ENCODE measurements at regions not wholly inside any gene's neighbourhood (a gene's known extent, or its start where the extent isn't known, plus 50 kb on each side); places are given as distances from the start of the nearest gene placed in this dataset.

- TF ChIP-seq Cebpa-rat (IDR thresholded peaks at IDR 0.05) = no peak
- Histone ChIP-seq H4K20me1 (no peaks in the 10 kb centered on the region), H3K9ac (no peak overlapping the region), H3K36me3 (no peaks in the 10 kb centered on the region), H3K27me3 (no peaks in the 10 kb centered on the region), H3K4me2 (no peak overlapping the region), H3K4me1 (no peaks in the 10 kb centered on the region), H3K9me3 (no peaks in the 10 kb centered on the region), H3K27ac (no peak overlapping the region), H3K4me3 (no peak overlapping the region)
Observed at GRCh38 chr11:112352907-112353306, 92.2 kb upstream of the PLET1 start.

GRCh38 chr11:112354364-112354763, 93.7 kb upstream of the PLET1 start:
- TF ChIP-seq Cebpa-rat (IDR thresholded peaks at IDR 0.05) = no peak
- H3K9me3 ChIP-seq = no peaks in the 10 kb centered on the region
- no peak overlapping the region for H3K4me2 ChIP-seq
- H3K27me3 ChIP-seq = no peaks in the 10 kb centered on the region
- no peaks in the 10 kb centered on the region for H3K36me3 ChIP-seq
- no peak overlapping the region for H3K27ac ChIP-seq
- no peaks in the 10 kb centered on the region for H4K20me1 ChIP-seq
- no peak overlapping the region for H3K4me3 ChIP-seq
- no peak overlapping the region for H3K9ac ChIP-seq
- H3K4me1 ChIP-seq = no peaks in the 10 kb centered on the region

GRCh38 chr11:112355726-112356125, 95.1 kb upstream of the PLET1 start:
- Histone ChIP-seq H3K4me1 (no peaks in the 10 kb centered on the region), H3K36me3 (no peaks in the 10 kb centered on the region), H3K9me3 (no peaks in the 10 kb centered on the region), H3K9ac (no peak overlapping the region), H4K20me1 (no peaks in the 10 kb centered on the region), H3K4me3 (no peak overlapping the region), H3K27me3 (no peaks in the 10 kb centered on the region), H3K27ac (no peak overlapping the region), H3K4me2 (no peak overlapping the region)
- no peak for TF ChIP-seq Cebpa-rat (IDR thresholded peaks at IDR 0.05)

GRCh38 chr11:112357488-112357887, 96.8 kb upstream of the PLET1 start:
- H3K36me3 ChIP-seq = no peaks in the 10 kb centered on the region
- no peak overlapping the region for H3K4me3 ChIP-seq
- no peak overlapping the region for H3K9ac ChIP-seq
- H3K27ac ChIP-seq = no peak overlapping the region
- H3K9me3 ChIP-seq = no peaks in the 10 kb centered on the region
- no peaks in the 10 kb centered on the region for H3K4me1 ChIP-seq
- H3K27me3 ChIP-seq = no peaks in the 10 kb centered on the region
- H4K20me1 ChIP-seq = no peaks in the 10 kb centered on the region
- no peak for TF ChIP-seq Cebpa-rat (IDR thresholded peaks at IDR 0.05)
- H3K4me2 ChIP-seq = no peak overlapping the region

GRCh38 chr11:112361396-112361795, 100.7 kb upstream of the PLET1 start:
- H4K20me1 ChIP-seq = no peaks in the 10 kb centered on the region
- no peaks in the 10 kb centered on the region for H3K36me3 ChIP-seq
- no peak for TF ChIP-seq Cebpa-rat (IDR thresholded peaks at IDR 0.05)
- no peak overlapping the region for H3K4me2 ChIP-seq
- H3K4me1 ChIP-seq = no peaks in the 10 kb centered on the region
- H3K9ac ChIP-seq = no peak overlapping the region
- H3K4me3 ChIP-seq = no peak overlapping the region
- no peaks in the 10 kb centered on the region for H3K27me3 ChIP-seq
- H3K9me3 ChIP-seq = no peaks in the 10 kb centered on the region
- no peak overlapping the region for H3K27ac ChIP-seq

- no peaks in the 10 kb centered on the region for H3K9me3 ChIP-seq
- H3K4me2 ChIP-seq = no peak overlapping the region
- no peak overlapping the region for H3K27ac ChIP-seq
- no peak for TF ChIP-seq Cebpa-rat (IDR thresholded peaks at IDR 0.05)
- no peaks in the 10 kb centered on the region for H3K4me1 ChIP-seq
- H3K9ac ChIP-seq = no peak overlapping the region
- no peaks in the 10 kb centered on the region for H3K27me3 ChIP-seq
- H4K20me1 ChIP-seq = no peaks in the 10 kb centered on the region
- no peaks in the 10 kb centered on the region for H3K36me3 ChIP-seq
- no peak overlapping the region for H3K4me3 ChIP-seq
Observed at GRCh38 chr11:112363527-112363926, 102.9 kb upstream of the PLET1 start.

GRCh38 chr11:112364962-112365481, 104.4 kb upstream of the PLET1 start:
- H3K27ac ChIP-seq = no peak overlapping the region
- H3K36me3 ChIP-seq = no peaks in the 10 kb centered on the region
- no peaks in the 10 kb centered on the region for H3K4me1 ChIP-seq
- no peak overlapping the region for H3K4me2 ChIP-seq
- no peak for TF ChIP-seq Cebpa-rat (IDR thresholded peaks at IDR 0.05)
- H3K27me3 ChIP-seq = no peaks in the 10 kb centered on the region
- no peak overlapping the region for H3K4me3 ChIP-seq
- H4K20me1 ChIP-seq = no peaks in the 10 kb centered on the region
- H3K9me3 ChIP-seq = no peaks in the 10 kb centered on the region
- H3K9ac ChIP-seq = no peak overlapping the region

GRCh38 chr11:112366012-112366411, 105.4 kb upstream of the PLET1 start:
- no peaks in the 10 kb centered on the region for H3K4me1 ChIP-seq
- H3K4me2 ChIP-seq = no peak overlapping the region
- no peak overlapping the region for H3K4me3 ChIP-seq
- no peak overlapping the region for H3K27ac ChIP-seq
- no peaks in the 10 kb centered on the region for H3K36me3 ChIP-seq
- no peak overlapping the region for H3K9ac ChIP-seq
- no peaks in the 10 kb centered on the region for H3K9me3 ChIP-seq
- H3K27me3 ChIP-seq = no peaks in the 10 kb centered on the region
- no peak for TF ChIP-seq Cebpa-rat (IDR thresholded peaks at IDR 0.05)
- no peaks in the 10 kb centered on the region for H4K20me1 ChIP-seq

GRCh38 chr11:112366777-112367176, 106.1 kb upstream of the PLET1 start:
- Histone ChIP-seq H3K9ac (no peak overlapping the region), H3K4me3 (no peak overlapping the region), H4K20me1 (no peaks in the 10 kb centered on the region), H3K4me1 (no peaks in the 10 kb centered on the region), H3K27ac (no peak overlapping the region), H3K36me3 (no peaks in the 10 kb centered on the region), H3K4me2 (no peak overlapping the region), H3K9me3 (no peaks in the 10 kb centered on the region), H3K27me3 (no peaks in the 10 kb centered on the region)
- no peak for TF ChIP-seq Cebpa-rat (IDR thresholded peaks at IDR 0.05)

- H3K9ac ChIP-seq = no peak overlapping the region
- H3K36me3 ChIP-seq = no peaks in the 10 kb centered on the region
- H3K9me3 ChIP-seq = no peaks in the 10 kb centered on the region
- no peak overlapping the region for H3K4me2 ChIP-seq
- H3K27ac ChIP-seq = no peak overlapping the region
- H4K20me1 ChIP-seq = no peaks in the 10 kb centered on the region
- no peaks in the 10 kb centered on the region for H3K27me3 ChIP-seq
- no peaks in the 10 kb centered on the region for H3K4me1 ChIP-seq
- no peak for TF ChIP-seq Cebpa-rat (IDR thresholded peaks at IDR 0.05)
- H3K4me3 ChIP-seq = no peak overlapping the region
Observed at GRCh38 chr11:112367461-112367860, 106.8 kb upstream of the PLET1 start.

GRCh38 chr11:112367895-112368294, 107.2 kb upstream of the PLET1 start:
- Histone ChIP-seq H3K4me2 (no peak overlapping the region), H3K4me1 (no peaks in the 10 kb centered on the region), H3K27me3 (no peaks in the 10 kb centered on the region), H3K36me3 (no peaks in the 10 kb centered on the region), H3K4me3 (no peak overlapping the region), H4K20me1 (no peaks in the 10 kb centered on the region), H3K9me3 (no peaks in the 10 kb centered on the region), H3K27ac (no peak overlapping the region), H3K9ac (no peak overlapping the region)
- TF ChIP-seq Cebpa-rat (IDR thresholded peaks at IDR 0.05) = no peak

Data from BLaER1 (cell line).